Hematopoietic multipotent progenitor cell treated with erythropoietin and hydrocortisone succinate and interleukin-3 and kit ligand, for 6 days (in vitro differentiated cells): ENCODE measurements at regions not wholly inside any gene's neighbourhood (a gene's known extent, or its start where the extent isn't known, plus 50 kb on each side); places are given as distances from the start of the nearest gene placed in this dataset.

Experiments
- DNase-seq: peaks from one replicate; pipeline ENCODE4 v3.0.0-alpha.2; 2015

DNA sequence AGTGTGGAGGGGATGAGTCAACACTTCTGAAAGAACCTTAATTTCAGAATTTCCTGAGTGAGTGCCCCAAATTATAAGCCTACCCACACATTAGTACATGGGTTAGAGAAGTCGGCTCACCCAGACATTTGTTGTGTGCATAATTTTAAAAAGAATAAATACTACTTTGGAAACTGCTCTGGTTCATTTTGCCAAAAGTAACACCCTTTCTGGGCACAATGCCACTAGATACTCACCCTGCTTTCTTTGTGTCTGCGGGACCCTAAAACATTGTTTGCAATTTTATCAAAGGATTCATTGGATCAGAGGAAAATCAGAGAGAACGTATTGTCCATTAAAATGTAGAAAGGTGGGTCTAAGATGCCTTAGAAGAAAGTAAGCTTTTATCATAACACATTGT is 245.5 kb upstream of the NRP1 start:
- no peak for DNase-seq

DNA sequence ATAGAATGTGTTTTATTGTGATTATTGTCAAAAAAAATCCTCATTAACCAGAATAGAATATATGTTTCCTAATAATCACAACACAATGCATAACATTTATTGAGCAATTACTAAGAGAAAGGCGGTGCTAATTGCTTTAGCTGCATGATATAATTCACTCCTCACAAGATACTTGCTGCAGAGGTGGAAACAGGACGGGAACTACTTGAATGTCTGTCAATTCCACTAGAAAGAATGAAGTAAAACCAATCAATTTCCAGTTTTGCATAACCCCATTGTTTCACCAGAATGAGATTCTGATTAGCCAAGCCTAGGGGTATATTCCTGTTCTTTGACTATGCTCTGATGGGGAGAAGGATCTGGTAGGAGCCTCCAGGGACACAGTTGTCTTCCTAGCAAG is 239.1 kb upstream of the NRP1 start:
- no peak for DNase-seq

DNA sequence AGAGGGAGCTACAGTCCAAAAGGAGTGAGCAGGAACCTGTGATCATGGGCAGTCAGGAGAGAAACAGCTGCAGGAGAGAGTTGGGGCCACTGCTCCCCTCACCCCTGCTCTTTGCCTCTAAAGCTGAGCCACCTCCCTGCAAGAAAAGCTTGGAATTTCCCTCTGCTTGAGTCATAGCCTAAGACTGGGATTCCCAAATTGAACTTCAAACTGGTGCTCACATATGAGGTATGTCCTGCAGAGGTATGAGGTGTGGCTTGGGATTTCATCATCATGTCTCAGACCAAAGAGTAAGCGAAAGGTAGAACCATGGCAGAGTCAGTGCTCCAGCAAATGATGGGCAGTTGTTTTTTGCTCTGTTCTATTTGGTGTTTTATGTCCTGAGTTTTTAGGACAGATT is 237.1 kb upstream of the NRP1 start:
- DNase-seq = no peak

DNA sequence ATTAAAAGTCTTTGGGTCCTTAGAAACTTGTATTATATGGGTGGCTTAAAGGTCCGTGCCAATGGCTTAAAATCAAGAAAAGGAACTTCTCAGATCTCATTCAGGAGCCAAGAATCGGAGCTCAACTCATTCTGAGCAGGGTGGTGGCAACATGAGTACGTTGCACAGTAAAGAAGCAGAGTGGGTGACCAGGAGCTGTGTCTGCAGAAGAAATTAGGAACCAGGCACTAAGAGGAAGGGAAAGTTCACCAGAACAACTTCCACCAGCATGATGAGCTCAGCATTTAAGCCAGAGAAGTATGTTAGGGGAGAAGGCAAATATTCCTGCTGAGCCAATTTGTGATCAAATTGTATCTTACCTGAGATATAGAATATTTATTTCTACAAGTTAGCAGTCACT is 236.0 kb upstream of the NRP1 start:
- DNase-seq = no peak

DNA sequence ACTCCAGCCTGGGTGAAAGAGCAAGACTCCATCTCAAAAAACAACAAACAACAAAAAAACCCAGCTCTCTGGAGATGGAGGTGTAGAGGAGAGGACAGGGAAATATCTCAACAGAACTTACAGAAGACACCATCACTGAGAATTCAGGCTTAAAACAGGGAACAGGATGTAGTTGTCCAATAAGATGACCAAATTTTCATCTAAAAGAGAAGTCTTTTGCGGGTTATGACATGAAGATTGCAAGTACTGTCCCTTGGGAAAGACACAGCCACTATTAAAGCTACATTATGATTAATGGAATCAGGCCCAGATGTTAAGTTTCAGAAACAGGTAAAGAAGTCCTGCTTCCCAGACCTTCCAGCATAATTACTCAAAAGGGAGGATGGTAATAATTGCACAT is 235.2 kb upstream of the NRP1 start:
- DNase-seq = no peak

DNA sequence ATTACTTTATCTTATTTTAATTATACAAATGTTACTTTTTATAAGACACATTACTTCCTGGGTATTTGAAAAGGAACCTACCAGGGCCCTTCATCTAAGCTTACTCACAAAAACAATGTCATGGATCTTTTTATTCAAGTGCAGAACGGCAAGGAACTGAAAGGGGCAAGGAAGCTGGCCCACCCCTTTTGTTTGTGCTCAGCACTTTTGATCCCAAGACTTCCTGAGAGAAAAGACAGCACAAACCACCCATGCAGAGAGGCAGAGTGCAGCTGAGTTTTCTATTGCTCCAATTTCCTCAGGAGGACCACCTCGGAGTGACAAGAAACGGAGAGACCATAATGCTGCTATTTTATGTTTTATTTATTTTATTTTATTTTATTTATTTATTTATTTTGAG is 232.0 kb upstream of the NRP1 start:
- DNase-seq = no peak

DNA sequence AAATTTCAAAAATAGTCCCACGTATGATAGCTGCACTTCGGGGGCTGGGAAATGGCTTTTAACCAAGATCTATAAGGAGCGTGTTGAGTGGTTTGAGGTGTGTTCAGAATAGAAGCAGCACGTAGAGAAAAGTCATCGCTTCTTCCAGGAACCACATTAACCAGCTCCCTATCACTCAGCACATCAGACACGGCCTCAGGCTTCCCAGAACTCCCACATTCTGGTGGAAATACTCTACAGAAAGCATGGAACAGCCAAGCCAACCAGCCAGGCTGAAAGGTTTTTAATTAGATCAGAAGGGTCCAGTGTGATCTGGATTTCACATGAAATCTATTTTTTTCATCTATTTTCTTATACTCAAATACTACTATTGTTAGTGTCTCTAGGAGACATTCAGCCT is 231.5 kb upstream of the NRP1 start:
- DNase-seq = no peak

DNA sequence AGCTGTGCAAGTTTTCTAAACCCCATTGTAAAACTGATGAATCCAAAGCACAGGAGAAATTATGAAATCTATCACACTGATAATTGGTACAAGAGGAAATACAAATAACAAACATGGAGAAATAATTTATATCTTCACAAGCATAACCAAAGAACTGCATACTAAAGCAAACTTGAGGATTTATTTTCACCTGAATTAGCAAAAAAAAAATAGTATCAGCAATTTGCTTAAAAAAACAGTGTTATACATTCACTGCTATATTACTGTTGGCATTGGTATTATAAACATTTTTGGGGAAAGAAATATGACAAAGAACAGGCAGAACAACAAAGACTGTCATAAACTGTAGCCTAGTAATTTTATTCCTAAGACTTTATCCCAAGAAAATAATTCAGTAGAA is 230.8 kb upstream of the NRP1 start:
- no peak for DNase-seq

DNA sequence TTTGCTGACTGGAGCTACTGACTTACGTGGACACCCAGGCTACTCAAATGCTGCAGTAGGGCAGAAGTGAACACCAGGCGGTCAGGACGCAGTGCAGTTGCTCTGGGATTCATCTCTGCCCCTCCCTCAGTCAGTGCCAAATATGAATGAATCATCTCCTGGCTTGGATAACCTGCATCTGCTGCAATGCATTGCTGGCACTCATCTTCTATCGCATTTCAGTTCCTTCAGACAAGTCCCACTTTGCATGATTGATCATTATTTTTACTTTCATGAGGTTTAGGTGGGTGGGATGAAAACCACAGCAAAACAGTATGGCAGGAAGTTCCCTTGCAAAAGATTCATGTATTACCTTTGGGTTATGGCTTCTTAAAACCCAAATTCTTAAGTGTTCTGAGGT is 224.6 kb upstream of the NRP1 start:
- no peak for DNase-seq

DNA sequence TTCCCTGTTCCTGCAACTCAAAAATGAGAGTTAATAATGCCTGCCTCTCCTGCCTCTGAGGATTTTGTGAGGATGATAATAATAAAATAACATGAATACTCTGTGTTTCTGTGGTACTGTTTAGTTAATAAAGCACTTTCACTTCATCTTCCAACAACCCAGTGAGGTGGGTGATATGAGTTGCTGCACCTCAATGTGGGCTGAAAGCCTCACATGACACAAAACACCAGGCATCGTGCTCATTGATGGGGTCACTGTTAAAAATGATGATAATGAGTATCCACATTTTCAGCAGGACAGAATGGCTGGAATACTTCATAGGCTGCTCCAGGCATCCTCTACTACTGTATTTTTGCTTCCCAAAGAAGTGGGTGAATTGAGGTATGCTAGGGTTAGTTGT is 222.8 kb upstream of the NRP1 start:
- DNase-seq = no peak

DNA sequence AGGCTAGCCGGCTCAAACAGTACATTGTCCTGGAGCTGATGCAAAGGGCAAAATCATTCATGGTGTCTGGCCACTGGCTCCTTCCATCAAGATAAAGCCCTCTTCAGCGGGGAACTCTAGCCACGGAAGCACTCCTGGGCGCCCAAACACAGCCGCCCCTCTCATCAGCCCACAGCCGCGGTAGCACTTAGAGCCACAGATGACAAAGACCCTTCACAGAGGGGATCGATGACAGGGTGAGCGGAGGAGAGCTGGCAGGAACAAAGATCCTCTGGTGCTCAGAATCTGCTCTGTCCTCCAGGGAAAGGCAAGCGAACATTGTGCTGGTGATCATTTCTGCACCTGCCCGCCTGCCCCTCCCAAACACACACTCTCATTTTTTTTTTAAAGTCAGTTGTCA is 222.2 kb upstream of the NRP1 start:
- DNase-seq = no peak

DNA sequence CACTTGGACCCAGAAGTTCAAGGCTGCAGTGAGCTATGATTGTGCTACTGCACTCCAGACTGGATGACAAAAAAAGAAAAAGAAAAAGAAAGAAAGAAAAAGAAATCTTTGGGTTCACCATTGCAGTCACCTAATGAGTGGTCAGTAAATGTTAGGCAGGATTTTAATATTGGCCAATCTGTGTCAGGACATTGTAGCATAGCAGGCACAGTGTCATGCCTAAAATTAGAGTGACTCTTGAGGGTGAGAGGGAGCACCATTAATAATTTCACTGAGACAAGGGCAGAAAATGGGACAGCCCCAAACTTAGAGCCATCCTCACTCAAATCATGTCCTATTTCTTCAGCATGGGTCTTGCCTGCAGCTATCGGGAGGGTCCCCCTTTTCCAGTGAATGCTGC is 221.6 kb upstream of the NRP1 start:
- no peak for DNase-seq

DNA sequence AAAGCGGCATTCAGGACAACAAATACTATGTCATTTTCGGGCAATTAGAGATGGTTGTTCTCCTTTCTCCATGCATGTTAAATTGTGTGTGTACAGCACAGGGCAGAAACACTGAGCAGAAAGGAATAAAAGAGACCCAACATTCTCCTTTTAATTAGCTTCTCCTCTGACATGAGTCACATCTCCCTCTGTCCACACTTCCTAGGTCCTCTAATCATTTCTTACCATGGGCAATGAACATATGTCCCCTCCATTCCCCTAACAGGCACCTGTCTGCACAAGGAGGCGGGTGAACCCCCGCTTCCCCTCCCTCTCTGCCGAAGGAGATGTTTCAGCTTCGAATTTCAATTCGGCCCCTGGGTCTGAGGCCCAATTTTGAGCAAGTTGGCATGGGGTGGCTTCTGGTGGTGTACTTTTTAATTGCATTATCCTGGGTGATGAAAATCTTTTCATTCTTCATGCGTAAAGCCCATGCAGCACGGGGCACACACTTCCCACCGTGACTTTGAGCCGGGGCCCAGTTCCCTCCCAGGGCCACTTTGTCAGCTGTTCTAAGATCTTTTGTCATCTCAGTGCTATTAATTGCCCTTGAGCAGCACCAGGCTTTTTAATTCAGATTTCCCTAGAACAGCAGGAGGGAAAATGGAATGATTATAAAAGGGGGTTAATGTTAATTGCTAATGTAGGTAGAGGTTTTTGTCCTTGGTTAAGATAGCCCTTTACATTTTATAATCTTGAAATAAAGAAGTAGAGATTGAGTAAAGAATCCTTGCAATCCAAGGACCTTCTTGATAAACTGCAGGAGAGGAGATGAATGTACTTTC is 219.5 kb upstream of the NRP1 start:
- no peak for DNase-seq

DNA sequence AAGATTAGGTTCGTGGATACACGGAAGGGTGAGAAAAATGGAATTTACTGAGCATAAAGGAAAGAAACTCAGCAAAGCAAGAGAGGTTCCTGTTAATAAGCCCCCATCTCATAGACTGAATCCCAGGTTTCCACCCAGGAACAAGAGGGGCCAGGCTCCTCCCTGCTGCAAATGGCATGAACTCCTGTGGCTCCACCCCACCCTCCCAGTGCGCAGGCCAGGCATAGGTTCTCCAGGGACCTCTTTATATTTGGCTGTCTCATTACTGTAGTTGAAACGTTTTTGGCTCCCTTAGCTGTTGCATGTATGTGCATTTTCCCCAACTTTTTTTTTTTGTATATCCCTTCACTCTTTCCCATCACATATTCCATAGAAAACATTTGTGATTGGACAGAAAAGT is 217.8 kb upstream of the NRP1 start:
- DNase-seq = no peak

DNA sequence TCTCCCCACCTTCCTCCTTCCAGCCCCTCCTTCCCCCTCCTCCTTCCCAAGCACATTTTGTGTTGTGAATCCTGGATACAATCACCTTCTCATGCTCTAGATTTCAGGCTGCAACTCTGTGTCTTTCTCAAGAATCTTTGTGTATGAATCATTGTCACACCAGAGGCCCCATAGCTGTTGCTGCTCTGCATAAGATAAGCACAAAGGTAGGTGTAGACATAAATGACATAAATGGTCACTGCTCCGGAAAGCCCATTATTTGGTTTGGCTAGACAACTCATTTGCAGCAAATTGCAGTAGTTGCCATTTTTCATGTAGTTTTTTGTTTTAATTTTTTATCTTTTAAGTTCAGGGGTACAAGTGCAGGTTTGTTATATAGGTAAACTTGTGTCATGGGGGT is 216.3 kb upstream of the NRP1 start:
- no peak for DNase-seq

DNA sequence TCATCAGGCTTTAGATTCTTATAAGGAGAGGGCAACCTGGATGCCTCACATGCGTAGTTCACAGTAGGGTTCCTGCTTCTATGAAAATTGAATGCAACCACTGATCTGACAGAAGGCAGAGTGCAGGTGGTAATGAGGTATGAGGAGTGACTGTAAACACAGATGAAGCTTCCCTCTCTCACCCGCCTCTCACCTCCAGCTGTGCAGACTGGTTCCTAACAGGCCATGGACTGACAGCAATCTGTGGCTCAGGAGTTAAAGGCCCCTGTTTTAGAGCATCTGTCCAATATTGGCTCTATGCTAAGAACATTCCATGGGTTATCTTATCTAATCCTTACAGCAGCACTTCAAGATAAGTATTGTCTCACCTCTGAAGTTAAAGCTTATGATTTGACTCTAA is 213.5 kb upstream of the NRP1 start:
- no peak for DNase-seq

DNA sequence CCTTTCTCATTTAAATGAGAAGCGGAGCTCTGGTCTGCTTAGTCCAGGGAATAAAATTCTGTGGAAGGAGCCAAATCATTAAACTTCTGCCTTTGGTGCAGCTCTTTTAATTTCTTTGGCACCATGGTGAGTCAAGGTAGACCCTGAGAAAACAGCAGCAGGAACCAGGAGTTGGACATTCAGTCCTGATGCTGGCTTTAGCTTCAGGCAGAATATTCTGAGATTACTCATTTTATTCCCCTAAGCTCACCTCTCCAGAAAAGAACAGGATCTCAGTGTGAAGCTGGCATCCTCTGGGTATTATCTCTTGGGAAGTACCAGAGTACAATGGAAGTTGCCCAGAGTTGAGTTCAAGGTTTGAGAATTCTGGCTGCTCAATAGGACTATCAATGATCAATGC is 211.6 kb upstream of the NRP1 start:
- no peak for DNase-seq

DNA sequence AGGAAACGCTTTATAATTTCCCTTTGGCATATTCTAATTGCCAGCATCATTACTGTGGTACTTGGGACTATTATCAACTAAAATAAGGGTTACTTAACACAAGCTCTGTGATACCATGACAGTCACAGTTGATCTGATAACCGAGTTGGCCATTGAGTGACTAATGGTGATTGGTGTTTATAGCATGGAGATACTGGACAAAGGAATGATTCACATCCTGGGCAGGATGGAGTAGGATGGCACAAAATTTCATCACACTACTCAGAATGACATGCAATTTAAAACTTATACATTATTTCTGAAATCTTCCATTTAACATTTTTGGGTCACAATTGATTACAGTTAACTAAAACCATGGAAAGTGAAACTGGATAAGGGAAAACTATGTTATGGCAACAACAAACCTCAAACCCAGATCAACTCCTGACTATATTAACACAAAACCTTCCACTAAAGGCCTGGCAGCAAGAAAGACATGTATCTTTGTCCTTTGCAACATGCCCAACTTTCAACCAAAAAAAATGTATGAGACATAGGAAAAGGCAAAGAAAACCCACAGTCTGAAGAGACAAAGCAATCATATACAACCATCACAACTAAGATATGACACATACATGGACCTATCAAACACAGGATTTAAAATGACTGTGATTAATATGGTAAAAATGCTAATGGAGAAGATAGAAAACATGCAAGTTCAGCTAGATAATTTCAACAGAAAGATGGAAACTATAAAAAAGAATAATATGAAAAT is 208.5 kb upstream of the NRP1 start:
- DNase-seq = no peak

DNA sequence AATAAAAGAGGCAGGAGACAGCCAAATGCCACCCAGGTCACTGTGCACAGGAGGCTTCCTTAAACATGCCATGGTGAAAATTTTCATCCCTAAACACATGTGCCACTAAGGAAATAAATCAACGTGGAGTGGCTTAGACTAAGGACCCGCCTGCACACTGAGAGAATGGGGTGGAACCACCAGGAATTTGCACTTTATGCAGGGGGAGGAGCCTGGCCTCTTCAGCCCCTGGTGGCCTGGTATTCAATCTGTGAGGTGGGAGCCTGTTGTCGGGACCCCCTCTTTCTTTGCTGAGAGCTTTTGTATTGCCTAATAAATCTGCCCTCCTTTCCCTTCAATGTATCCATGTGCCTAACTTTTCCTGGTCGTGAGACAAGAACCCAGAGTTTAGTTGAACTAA is 204.6 kb upstream of the NRP1 start:
- DNase-seq = no peak

DNA sequence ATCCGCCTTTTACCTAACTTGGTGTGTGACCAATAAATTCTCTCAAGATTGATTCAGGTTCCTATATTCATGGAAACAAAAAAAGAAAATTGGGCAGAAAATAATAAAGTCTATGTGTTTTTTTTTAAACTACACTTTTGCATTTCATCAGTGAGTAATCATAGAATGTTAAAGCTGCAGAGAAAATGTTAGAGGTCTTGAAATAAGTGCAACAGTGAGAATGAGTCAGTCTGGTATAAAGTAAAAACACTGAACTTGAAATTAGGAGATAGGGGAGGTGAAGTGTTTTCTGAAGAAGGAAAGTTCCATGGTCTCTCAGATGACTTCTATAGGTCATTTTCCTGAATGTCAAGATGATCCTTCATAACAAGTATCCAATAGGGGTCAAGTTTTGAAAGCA is 202.6 kb upstream of the NRP1 start:
- no peak for DNase-seq

DNA sequence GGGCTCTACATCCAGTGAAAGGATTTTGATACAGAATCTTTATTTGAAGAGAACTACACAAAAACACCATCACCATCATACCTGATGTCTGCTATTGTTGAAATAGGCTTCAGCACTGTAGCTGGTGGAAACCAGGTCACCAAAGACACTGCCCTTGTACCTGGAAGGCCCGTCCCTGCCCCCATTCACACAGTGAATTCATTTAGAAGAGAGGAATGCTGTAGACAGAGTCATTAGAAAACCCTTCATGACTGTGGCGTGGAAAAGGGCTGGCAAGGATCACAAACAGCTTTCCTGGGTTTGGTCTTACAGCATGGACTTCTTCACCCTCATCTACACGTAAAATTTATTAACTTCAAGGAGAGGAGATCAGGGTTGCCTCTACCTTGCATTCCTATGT is 202.0 kb upstream of the NRP1 start:
- no peak for DNase-seq

DNA sequence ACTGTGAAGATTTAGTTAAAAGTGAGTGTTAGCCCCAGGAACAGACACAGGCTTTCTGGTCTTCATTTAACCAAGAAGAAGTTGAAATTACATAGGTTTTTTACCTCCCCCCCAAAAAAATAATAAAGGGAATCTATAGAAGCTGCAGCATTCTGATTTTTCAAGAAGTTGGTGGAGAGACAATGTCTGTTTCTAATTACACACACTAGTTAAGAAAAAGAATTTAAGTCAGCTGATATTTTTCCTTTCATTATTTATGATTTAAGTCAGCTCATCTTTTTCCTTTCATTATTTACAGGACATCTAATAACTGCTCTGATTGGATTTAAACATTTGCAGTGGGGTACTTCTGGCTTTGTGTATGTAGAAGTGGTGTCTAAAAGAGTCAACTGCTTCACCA is 201.4 kb upstream of the NRP1 start:
- no peak for DNase-seq

DNA sequence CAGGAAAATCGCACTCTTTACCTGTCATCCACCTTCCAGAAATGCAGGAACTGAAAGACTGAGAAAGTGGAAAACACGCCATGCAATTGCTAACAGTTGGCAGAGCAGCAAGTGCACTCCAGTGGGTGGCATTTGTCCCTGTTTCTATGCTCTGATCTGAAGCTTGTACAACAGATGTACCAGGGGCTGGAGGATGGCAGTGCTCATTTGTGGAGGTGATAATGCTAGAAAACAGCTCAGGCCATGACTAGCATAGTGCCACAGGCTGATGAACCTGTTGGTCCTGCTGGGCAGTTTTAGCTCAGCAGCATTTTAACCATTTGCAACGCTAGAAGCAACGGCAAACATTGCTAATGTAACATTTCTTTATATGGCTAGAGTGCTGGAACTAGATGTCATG is 199.9 kb upstream of the NRP1 start:
- no peak for DNase-seq

DNA sequence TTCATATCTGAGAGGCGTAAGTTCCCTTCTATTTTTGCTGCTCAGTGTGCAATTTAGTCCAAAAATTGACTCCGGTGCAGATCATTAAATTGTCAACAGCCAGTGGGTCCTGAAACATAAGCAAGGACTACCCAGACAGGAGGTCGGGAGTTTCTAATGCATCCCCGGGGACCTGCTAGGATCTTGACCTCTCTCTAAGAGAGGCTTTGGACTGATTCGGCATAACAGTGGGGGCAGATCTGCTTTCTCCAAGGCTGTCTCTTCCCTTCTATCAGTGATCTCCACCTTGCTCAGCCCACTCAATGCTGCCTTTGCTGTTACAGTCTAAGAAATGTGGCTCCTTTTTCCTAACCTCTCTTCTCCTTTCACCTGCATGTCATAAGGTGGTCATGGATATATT is 199.1 kb upstream of the NRP1 start:
- no peak for DNase-seq

DNA sequence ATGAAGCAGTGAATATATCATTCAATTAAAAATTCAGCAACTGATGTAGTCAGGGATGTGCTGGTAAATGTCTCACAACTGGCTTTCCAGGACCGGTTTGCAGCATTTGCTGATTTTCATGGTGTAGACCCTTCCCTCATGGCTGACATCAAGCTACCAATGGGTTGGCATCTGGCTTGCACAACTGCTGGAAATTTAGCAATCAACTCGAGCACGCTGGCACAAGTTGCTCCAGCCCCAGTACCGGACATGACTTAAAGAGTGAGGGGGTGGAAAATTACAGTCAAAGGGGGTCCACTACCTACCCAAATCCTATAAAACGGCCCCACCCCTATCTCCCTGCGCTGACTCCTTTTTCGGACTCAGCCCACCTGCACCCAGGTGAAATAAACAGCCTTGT is 198.4 kb upstream of the NRP1 start:
- DNase-seq = no peak
